Astrocyte of the cerebellum (primary cell): ENCODE measurements at regions not wholly inside any gene's neighbourhood (a gene's known extent, or its start where the extent isn't known, plus 50 kb on each side); places are given as distances from the start of the nearest gene placed in this dataset.

ENCODE experiments used
- DNase-seq: peaks from one replicate; pipeline ENCODE4 v3.0.0-alpha.2; 2011; ENCODE audit warnings: low read depth
- H3K4me3 ChIP-seq: 2 replicates; pipeline ENCODE4 v1.5.1; 2011; ENCODE audit warnings: mild to moderate bottlenecking, low read depth, low read length, moderate library complexity
- in situ Hi-C: cut with HindIII; loops from 2 replicates; pipeline ENCODE4 v1.10.0; 2017; ENCODE audit warnings: low sequenced_read_pairs
- TF ChIP-seq, protein P1 (sequence below): IDR thresholded peaks from 2 replicates; pipeline ENCODE4 v1.5.1; 2012; ENCODE audit warnings: low read length, low read depth, moderate library complexity, mild to moderate bottlenecking; ENCODE audit errors: missing control alignments

DNA sequence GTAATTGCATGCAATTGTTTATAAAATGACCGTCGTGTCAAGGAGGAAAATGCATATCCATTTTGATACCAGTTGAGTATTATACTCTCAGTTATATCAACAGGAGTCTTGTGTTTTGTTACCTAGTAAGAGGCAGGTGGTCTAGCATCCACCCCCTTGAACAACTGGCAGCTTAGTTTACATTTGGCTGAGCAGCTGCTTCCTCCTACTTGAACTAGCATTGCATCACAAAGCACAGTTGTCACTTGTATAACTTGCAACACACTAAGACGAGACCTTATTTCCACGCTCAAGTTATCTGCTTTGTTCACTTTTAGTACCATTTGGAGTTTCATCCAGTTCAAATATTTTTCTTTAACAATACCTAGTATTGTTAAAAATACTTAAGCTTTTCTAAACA lies 75.4 kb upstream of the UBE2E3 start:
- in situ Hi-C loops = no loop called here
- no peak for DNase-seq
- H3K4me3 ChIP-seq = no peak overlapping the region
- TF ChIP-seq, protein P1, sequence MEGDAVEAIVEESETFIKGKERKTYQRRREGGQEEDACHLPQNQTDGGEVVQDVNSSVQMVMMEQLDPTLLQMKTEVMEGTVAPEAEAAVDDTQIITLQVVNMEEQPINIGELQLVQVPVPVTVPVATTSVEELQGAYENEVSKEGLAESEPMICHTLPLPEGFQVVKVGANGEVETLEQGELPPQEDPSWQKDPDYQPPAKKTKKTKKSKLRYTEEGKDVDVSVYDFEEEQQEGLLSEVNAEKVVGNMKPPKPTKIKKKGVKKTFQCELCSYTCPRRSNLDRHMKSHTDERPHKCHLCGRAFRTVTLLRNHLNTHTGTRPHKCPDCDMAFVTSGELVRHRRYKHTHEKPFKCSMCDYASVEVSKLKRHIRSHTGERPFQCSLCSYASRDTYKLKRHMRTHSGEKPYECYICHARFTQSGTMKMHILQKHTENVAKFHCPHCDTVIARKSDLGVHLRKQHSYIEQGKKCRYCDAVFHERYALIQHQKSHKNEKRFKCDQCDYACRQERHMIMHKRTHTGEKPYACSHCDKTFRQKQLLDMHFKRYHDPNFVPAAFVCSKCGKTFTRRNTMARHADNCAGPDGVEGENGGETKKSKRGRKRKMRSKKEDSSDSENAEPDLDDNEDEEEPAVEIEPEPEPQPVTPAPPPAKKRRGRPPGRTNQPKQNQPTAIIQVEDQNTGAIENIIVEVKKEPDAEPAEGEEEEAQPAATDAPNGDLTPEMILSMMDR = no peak

DNA sequence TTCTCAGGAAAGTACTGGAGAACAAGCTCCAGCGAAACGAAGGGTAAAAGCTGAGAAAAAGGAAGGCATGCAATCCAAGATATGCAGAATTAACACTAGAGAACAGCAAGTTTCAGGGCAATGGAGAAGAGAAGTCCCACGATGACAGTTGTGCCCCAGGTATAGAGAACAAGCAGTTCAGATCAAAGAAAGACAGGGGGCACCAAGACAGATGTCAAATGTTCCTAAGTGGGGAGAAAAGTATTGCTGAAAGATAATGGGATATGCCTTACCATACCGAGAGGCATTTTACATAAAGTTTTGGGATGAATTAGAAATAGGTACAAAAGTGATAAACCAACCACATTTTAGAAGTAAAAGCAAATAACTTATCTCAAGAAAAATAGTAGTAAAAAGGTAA lies 79.1 kb upstream of the UBE2E3 start:
- DNase-seq = no peak
- in situ Hi-C loops = no loop called here
- TF ChIP-seq, protein P1 = no peak
- H3K4me3 ChIP-seq = no peak overlapping the region

DNA sequence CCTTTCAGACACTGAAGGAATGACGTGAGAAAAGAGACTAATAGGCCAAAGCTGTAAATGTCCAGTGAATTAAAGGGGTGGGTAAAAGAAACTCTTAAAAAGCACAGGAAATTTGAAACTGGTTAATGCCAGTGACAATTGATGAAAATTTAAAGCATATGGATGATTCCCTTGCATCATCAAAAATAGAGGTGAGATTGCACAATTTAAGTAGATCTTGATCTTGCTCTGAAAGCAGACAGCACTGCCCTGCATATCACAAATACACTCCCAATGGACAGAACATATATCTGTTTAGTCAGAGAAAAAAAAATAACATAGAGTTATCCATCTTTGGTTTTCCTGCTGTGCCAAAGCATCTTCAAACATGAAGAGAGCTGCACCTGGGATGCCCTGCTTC lies 86.7 kb upstream of the UBE2E3 start:
- no peak overlapping the region for H3K4me3 ChIP-seq
- DNase-seq = no peak
- in situ Hi-C loops = no loop called here
- TF ChIP-seq, protein P1 = no peak

DNA sequence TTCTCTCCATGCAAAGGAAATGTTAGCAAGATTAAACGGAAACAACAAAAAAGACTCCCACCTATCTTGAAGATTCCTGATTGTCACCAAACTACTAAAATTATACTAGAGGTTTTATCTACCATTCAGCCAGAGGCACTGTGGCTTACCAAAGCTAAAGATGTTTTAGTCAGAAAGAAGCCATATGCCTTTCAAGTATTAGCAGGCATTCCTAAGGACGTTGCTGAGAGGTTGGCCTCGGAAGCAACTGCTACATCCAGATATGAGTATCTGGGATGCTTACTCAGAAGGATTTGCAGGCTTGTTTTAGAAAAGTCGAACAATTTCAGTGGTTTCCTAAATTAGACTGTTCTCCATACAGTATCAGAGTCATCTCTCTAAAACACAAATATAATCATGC lies 88.3 kb upstream of the UBE2E3 start:
- no peak for DNase-seq
- in situ Hi-C loops = no loop called here
- TF ChIP-seq, protein P1 = no peak
- H3K4me3 ChIP-seq = no peak overlapping the region

DNA sequence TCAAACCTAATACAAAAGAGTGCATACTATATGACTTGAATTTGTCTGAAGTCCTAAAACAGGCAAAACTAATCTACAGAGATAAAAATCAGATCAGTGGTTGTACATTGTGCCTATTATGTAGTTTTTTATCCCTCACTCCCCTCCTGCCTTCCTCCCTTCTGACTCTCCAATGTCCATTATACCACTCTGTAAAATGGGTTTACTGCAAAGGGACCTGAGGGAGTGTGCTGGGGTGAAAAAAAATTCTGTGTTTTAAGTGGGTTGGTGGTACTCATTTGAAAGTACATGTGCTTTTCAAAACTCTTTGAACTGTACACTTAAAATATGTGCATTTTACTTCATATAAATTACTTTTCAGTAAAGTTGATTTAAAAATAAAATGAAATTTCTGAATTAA lies 89.0 kb upstream of the UBE2E3 start:
- in situ Hi-C loops = no loop called here
- TF ChIP-seq, protein P1 = no peak
- DNase-seq = no peak
- no peak overlapping the region for H3K4me3 ChIP-seq

DNA sequence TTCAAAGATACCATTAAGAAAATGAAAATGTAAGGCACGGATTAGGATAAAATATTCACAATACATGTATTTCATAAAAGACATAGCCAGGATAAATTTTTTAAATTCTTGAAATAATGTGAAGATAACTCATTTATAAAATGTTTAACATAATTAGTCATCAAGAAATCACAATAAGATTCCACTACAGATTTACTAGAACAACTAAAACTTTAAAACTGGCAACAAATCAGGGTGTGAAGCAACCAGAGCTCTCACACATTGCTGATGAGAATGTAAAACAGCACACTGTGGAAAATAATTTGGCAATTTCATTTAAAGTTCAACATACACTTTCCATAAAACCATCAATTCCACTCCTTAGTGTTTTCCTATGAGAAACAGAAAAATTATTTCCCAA lies 89.6 kb upstream of the UBE2E3 start:
- no peak overlapping the region for H3K4me3 ChIP-seq
- TF ChIP-seq, protein P1 = no peak
- in situ Hi-C loops = no loop called here
- DNase-seq = no peak

DNA sequence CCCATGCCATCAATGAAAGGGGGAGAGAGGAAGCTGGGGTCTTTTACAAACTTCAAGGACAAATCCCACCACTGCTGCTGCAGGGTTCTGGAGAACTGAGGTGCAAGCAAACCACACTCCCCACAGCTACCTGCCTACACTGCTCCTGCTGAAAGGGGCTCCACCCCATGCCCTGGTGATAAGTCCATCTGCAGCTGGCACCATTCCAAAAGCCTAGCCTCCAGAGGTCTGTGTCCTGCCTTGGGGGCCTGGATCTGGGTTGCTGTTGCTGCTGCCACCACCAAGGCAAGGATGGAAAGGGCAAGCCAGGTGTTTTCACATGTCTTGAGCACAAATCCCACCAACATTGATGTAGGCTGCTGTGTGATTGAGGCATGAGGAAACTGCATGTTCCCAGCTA lies 97.4 kb upstream of the UBE2E3 start:
- TF ChIP-seq, protein P1 = no peak
- DNase-seq = no peak
- H3K4me3 ChIP-seq = no peak overlapping the region
- in situ Hi-C loops = no loop called here
